ENCODE measurements at regions not wholly inside any gene's neighbourhood (a gene's known extent, or its start where the extent isn't known, plus 50 kb on each side); places are given as distances from the start of the nearest gene placed in this dataset.
A peak's percentile ranks its signal among the peaks of the same experiment; 100 is the strongest.

DNA sequence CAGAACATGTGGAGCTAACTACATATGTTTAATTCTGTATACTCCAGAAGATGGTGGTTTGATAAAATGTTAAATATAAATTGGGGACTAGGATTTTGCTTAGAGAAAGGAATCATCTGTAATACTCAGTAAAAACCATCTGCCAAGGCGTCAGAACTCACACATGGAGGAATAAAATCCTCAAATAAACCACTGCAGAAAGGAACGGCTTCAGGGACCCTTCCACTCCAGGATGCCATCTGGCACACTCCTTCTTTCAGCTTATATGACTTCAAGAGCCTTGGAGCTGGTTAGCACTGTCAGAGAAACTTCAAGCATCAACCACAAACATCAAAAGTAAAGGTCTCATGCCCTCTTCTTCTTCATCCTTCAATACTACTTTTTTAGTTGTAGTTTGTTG is 360.6 kb downstream of the PLK2 start:
- 63% methylated on average over 2 of the region's 2 CpGs for WGBS (ENCODE audit: insufficient coverage)

DNA sequence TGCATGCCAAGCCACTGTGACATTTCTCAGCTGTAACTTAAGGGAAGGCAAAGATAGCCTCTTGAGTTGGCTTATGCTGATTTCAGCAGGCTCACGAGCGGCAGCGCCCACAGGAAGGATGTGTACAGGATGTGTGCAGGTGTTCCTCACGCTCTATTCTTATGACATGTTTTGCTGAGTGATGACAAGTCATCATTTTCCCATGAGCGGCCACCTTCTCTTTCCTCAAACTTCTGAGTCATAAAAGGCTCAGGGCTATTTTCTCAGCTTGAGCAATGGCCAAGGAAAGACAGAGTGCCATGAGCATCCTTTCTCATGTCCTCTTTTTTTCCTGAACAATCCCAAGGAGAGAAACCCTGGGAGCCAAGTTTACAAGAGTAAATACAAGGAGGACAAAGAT is 365.9 kb downstream of the PLK2 start:
- Histone ChIP-seq H3K27me3 (ENCODE audit: control insufficient read depth, insufficient read depth, low read length) (no peaks in the 10 kb centered on the region), H3K27ac (ENCODE audit: low read length) (no peak overlapping the region), H3K4me3 (ENCODE audit: low read length) (no peak overlapping the region), H3K36me3 (ENCODE audit: control insufficient read depth, insufficient read depth, low read length) (no peaks in the 10 kb centered on the region), H3K4me1 (ENCODE audit: control insufficient read depth, insufficient read depth, low read length) (peaks cover 4% of the 10 kb centered on the region), H3K9me3 (ENCODE audit: control insufficient read depth, insufficient read depth, low read length) (no peaks in the 10 kb centered on the region)
- Mint-ChIP-seq H3K27me3 (ENCODE audit: low read depth in 2 of 2) (no peaks in the 10 kb centered on the region), H3K4me1 (no peaks in the 10 kb centered on the region), H3K9me3 (no peaks in the 10 kb centered on the region), H3K27ac (no peak overlapping the region), H3K36me3 (no peaks in the 10 kb centered on the region), H3K4me3 (no peak overlapping the region)
- TF ChIP-seq, protein P1, sequence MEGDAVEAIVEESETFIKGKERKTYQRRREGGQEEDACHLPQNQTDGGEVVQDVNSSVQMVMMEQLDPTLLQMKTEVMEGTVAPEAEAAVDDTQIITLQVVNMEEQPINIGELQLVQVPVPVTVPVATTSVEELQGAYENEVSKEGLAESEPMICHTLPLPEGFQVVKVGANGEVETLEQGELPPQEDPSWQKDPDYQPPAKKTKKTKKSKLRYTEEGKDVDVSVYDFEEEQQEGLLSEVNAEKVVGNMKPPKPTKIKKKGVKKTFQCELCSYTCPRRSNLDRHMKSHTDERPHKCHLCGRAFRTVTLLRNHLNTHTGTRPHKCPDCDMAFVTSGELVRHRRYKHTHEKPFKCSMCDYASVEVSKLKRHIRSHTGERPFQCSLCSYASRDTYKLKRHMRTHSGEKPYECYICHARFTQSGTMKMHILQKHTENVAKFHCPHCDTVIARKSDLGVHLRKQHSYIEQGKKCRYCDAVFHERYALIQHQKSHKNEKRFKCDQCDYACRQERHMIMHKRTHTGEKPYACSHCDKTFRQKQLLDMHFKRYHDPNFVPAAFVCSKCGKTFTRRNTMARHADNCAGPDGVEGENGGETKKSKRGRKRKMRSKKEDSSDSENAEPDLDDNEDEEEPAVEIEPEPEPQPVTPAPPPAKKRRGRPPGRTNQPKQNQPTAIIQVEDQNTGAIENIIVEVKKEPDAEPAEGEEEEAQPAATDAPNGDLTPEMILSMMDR (IDR thresholded peaks at IDR 0.05): no peak
- no peak for DNase-seq
- intact Hi-C loops (cut with micrococcal nuclease): no loop called here
- ATAC-seq: peak in 1 of 3 donors; percentile 67
- WGBS (ENCODE audit: insufficient coverage): 1% methylated on average over 5 of the region's 5 CpGs

More for the DNA sequence above, 360.6 kb downstream of the PLK2 start:
- Mint-ChIP-seq H3K36me3 (no peaks in the 10 kb centered on the region), H3K4me1 (no peaks in the 10 kb centered on the region), H3K4me3 (no peak overlapping the region), H3K27ac (no peak overlapping the region), H3K9me3 (peaks cover 0 to 4% of the 10 kb centered on the region in 2 donors), H3K27me3 (ENCODE audit: low read depth in 2 of 2) (no peaks in the 10 kb centered on the region)
- ATAC-seq (no peak), DNase-seq (no peak)
- no peaks in the 10 kb centered on the region for H3K9me3 ChIP-seq (ENCODE audit: control insufficient read depth, insufficient read depth, low read length)
- no peak overlapping the region for H3K4me3 ChIP-seq (ENCODE audit: low read length)
- no peak overlapping the region for H3K27ac ChIP-seq (ENCODE audit: low read length)
- TF ChIP-seq, protein P1 (IDR thresholded peaks at IDR 0.05): no peak
- intact Hi-C loops (cut with micrococcal nuclease): no loop called here
- H3K4me1 ChIP-seq (ENCODE audit: control insufficient read depth, insufficient read depth, low read length): no peaks in the 10 kb centered on the region
- no peaks in the 10 kb centered on the region for H3K36me3 ChIP-seq (ENCODE audit: control insufficient read depth, insufficient read depth, low read length)
- H3K27me3 ChIP-seq (ENCODE audit: control insufficient read depth, insufficient read depth, low read length): no peaks in the 10 kb centered on the region

DNA sequence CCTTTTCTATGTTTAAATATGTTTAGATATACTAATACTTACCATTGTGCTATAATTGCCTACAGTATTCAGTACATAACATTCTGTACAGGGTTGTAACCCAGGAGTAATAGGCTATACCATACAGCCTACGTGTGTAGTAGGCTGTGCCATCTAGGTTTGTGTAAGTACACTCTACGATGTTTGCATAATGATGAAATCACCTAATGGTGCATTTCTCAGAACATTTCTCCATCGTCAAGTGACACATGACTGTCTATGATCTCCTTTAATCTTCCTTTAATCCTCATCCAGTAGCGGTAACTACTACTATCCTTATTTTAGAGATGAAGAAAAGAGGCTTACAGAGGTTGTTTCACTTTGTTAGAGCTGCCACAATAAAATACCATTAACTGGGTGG is 369.2 kb downstream of the PLK2 start:
- H3K9me3 ChIP-seq (ENCODE audit: control insufficient read depth, insufficient read depth, low read length): no peaks in the 10 kb centered on the region
- Mint-ChIP-seq H3K27me3 (ENCODE audit: low read depth in 2 of 2) (no peaks in the 10 kb centered on the region), H3K36me3 (no peaks in the 10 kb centered on the region), H3K27ac (no peak overlapping the region), H3K4me3 (no peak overlapping the region), H3K4me1 (peaks cover 0 to 4% of the 10 kb centered on the region in 2 donors), H3K9me3 (no peaks in the 10 kb centered on the region)
- peaks cover 4% of the 10 kb centered on the region for H3K4me1 ChIP-seq (ENCODE audit: control insufficient read depth, insufficient read depth, low read length)
- H3K27me3 ChIP-seq (ENCODE audit: control insufficient read depth, insufficient read depth, low read length): no peaks in the 10 kb centered on the region
- no peaks in the 10 kb centered on the region for H3K36me3 ChIP-seq (ENCODE audit: control insufficient read depth, insufficient read depth, low read length)
- ATAC-seq (no peak), DNase-seq (no peak)
- H3K27ac ChIP-seq (ENCODE audit: low read length): no peak overlapping the region
- intact Hi-C loops (cut with micrococcal nuclease): no loop called here
- TF ChIP-seq, protein P1 (IDR thresholded peaks at IDR 0.05): no peak
- no peak overlapping the region for H3K4me3 ChIP-seq (ENCODE audit: low read length)
- WGBS (ENCODE audit: insufficient coverage): 94% methylated on average over 3 of the region's 4 CpGs

DNA sequence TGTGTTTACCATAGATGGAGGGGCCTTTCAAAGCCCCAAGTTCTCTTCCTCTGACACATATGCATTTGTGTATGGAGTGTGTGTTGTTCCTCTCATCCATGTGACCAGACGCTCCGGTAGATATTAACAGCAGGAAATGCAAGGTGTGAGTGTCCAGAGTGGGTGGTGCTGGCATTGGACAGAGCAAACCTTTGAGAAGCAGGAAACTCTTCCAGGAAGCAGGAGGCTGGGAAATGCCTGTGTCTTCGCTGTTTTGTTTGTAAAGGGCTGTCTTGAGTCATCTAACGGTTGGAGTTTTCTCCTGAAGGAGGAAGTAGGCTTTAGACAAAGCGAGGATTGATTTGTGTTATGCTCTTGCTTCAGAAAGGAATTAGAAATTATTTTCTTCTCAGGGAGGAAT is 370.9 kb downstream of the PLK2 start:
- WGBS (ENCODE audit: insufficient coverage): 78% methylated on average over 5 of the region's 5 CpGs

More for the DNA sequence above, 370.9 kb downstream of the PLK2 start:
- Mint-ChIP-seq H3K27me3 (ENCODE audit: low read depth in 2 of 2) (no peaks in the 10 kb centered on the region), H3K27ac (no peak overlapping the region), H3K4me1 (peaks cover 0 to 4% of the 10 kb centered on the region in 2 donors), H3K9me3 (no peaks in the 10 kb centered on the region), H3K36me3 (no peaks in the 10 kb centered on the region), H3K4me3 (no peak overlapping the region)
- H3K4me1 ChIP-seq (ENCODE audit: control insufficient read depth, insufficient read depth, low read length): peaks cover 4% of the 10 kb centered on the region
- no peak for DNase-seq
- no peaks in the 10 kb centered on the region for H3K27me3 ChIP-seq (ENCODE audit: control insufficient read depth, insufficient read depth, low read length)
- H3K4me3 ChIP-seq (ENCODE audit: low read length): no peak overlapping the region
- no peaks in the 10 kb centered on the region for H3K9me3 ChIP-seq (ENCODE audit: control insufficient read depth, insufficient read depth, low read length)
- TF ChIP-seq, protein P1 (IDR thresholded peaks at IDR 0.05): no peak
- intact Hi-C loops (cut with micrococcal nuclease): no loop called here
- no peak overlapping the region for H3K27ac ChIP-seq (ENCODE audit: low read length)
- no peaks in the 10 kb centered on the region for H3K36me3 ChIP-seq (ENCODE audit: control insufficient read depth, insufficient read depth, low read length)
- ATAC-seq: no peak
